Left lung (tissue), 4 donors: ENCODE measurements at regions not wholly inside any gene's neighbourhood (a gene's known extent, or its start where the extent isn't known, plus 50 kb on each side); places are given as distances from the start of the nearest gene placed in this dataset.
"Not testable (repeated sequence)": the region's sequence is repeated elsewhere in the genome, so short reads cannot be mapped to it uniquely, and the experiment has no call there.

ENCODE experiments used
- ATAC-seq: fragments of 200-7000 bp; cut with Tn5 transposase; one replicate; pipeline ENCODE4 v1.9.1; 2020; ENCODE audit warnings: moderate library complexity
- DNase-seq, 4 donors: peaks; one replicate each; pipeline ENCODE4 v3.0.0-alpha.2; 2013 to 2020
- H3K27ac ChIP-seq, 2 donors: fragments of 200-600 bp; sonication (generic) in 1 of 2; one replicate each; pipeline versions ENCODE4 v1.5.0 to v1.8.0; 2020 to 2021
- H3K27me3 ChIP-seq, 2 donors: fragments of 200-600 bp; sonication (generic) in 1 of 2; one replicate each; pipeline versions ENCODE4 v1.5.0 to v1.8.0; 2020 to 2021
- H3K36me3 ChIP-seq, 2 donors: fragments of 200-600 bp; sonication (generic) in 1 of 2; one replicate each; pipeline versions ENCODE4 v1.5.0 to v1.8.0; 2020 to 2021
- H3K4me1 ChIP-seq, 2 donors: fragments of 200-600 bp; one replicate each; pipeline ENCODE4 v1.8.0; 2021
- H3K4me3 ChIP-seq, 2 donors: fragments of 200-600 bp; sonication (generic) in 1 of 2; one replicate each; pipeline versions ENCODE4 v1.5.0 to v1.8.0; 2020 to 2021; ENCODE audit warnings: mild to moderate bottlenecking in 1 of 2
- H3K9me3 ChIP-seq, 2 donors: fragments of 200-600 bp; sonication (generic) in 1 of 2; one replicate each; pipeline versions ENCODE4 v1.5.0 to v1.8.0; 2020 to 2021
- CTCF ChIP-seq, 2 donors: fragments of 200-600 bp; sonication (generic) in 1 of 2; IDR thresholded peaks; one replicate each; pipeline versions ENCODE4 v1.5.0 to v1.8.0; 2021; ENCODE audit warnings: antibody characterized with exemption in 2 of 2
- intact Hi-C, 2 donors: fragments of 100-400 bp; cut with DNase I; formaldehyde crosslinking; loops; one replicate each; pipeline versions ENCODE4 v1.11.2 to v1.14.2; 2022
- donor health status: DM: no; HTN: yes; CAD: no.
- donor health status: DM: no; HTN: no; CAD: no.

GRCh38 chr5:168136340-168136739 is 155.1 kb upstream of the WWC1 start:
- TF ChIP-seq CTCF (IDR thresholded peaks at IDR 0.05) = no peak
- no peak overlapping the region for H3K27ac ChIP-seq
- ATAC-seq = no peak
- no peaks in the 10 kb centered on the region for H3K27me3 ChIP-seq
- no peaks in the 10 kb centered on the region for H3K4me1 ChIP-seq
- intact Hi-C loops = no loop called here
- H3K36me3 ChIP-seq = no peaks in the 10 kb centered on the region
- no peaks in the 10 kb centered on the region for H3K9me3 ChIP-seq
- DNase-seq = no peak
- H3K4me3 ChIP-seq = no peak overlapping the region

GRCh38 chr5:168137265-168137664 is 154.2 kb upstream of the WWC1 start:
- H3K4me1 ChIP-seq = no peaks in the 10 kb centered on the region
- H3K27me3 ChIP-seq = no peaks in the 10 kb centered on the region
- no peak for TF ChIP-seq CTCF (IDR thresholded peaks at IDR 0.05)
- DNase-seq (no peak), ATAC-seq (no peak)
- H3K4me3 ChIP-seq = no peak overlapping the region
- H3K36me3 ChIP-seq = no peaks in the 10 kb centered on the region
- H3K27ac ChIP-seq = no peak overlapping the region
- no peaks in the 10 kb centered on the region for H3K9me3 ChIP-seq
- intact Hi-C loops = no loop called here

- Histone ChIP-seq H3K27ac (no peak overlapping the region), H3K4me3 (no peak overlapping the region), H3K9me3 (no peaks in the 10 kb centered on the region), H3K4me1 (no peaks in the 10 kb centered on the region), H3K36me3 (no peaks in the 10 kb centered on the region), H3K27me3 (no peaks in the 10 kb centered on the region)
- no peak for DNase-seq
- intact Hi-C loops = no loop called here
- no peak for ATAC-seq
- TF ChIP-seq CTCF (IDR thresholded peaks at IDR 0.05) = no peak
These were observed 151.2 kb upstream of the WWC1 start for GRCh38 chr5:168140241-168140640.

- ATAC-seq (no peak), DNase-seq (no peak)
- H3K4me1 ChIP-seq = no peaks in the 10 kb centered on the region
- H3K9me3 ChIP-seq = no peaks in the 10 kb centered on the region
- H3K4me3 ChIP-seq = no peak overlapping the region
- TF ChIP-seq CTCF (IDR thresholded peaks at IDR 0.05) = no peak
- no peaks in the 10 kb centered on the region for H3K36me3 ChIP-seq
- intact Hi-C loops = no loop called here
- H3K27ac ChIP-seq = no peak overlapping the region
- H3K27me3 ChIP-seq = no peaks in the 10 kb centered on the region
These were observed 149.0 kb upstream of the WWC1 start for GRCh38 chr5:168142402-168142801.

- peak in 1 of 4 donors; percentile 13 for DNase-seq
- H3K4me1 ChIP-seq, ATAC-seq, H3K4me3 ChIP-seq, intact Hi-C loops, H3K27me3 ChIP-seq, H3K9me3 ChIP-seq, H3K27ac ChIP-seq, H3K36me3 ChIP-seq: not testable (repeated sequence)
These were observed 147.9 kb upstream of the WWC1 start for GRCh38 chr5:168143521-168143920.

DNA sequence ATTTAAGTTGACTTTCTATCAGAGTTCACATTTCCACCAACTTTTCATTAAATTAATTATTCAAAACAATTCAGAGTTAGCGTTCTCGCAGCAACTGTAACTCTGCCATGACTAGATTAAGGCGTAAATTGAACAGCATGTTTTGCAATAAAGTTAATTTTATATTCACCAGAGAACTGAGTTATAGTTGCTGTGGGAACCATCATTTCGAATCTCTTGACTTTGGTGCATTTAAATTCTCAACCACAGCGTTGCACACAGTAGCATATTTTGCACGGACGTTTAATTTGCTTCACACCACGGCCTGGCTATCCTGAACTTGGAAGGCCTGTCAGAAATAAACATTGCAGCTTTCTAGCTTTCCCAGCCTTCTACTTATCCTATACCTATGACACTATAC is 144.3 kb upstream of the WWC1 start:
- Histone ChIP-seq H3K9me3 (no peaks in the 10 kb centered on the region), H3K4me1 (no peaks in the 10 kb centered on the region), H3K27ac (no peak overlapping the region), H3K36me3 (no peaks in the 10 kb centered on the region), H3K4me3 (no peak overlapping the region), H3K27me3 (no peaks in the 10 kb centered on the region)
- intact Hi-C loops = no loop called here
- no peak for DNase-seq
- no peak for TF ChIP-seq CTCF (IDR thresholded peaks at IDR 0.05)
- no peak for ATAC-seq
